Calu3 (cell line): ENCODE measurements at regions not wholly inside any gene's neighbourhood (a gene's known extent, or its start where the extent isn't known, plus 50 kb on each side); places are given as distances from the start of the nearest gene placed in this dataset.

Source experiments
- BruUV-seq: library from RNA; stranded (reverse); fragments of 400-500 nt; replicated peaks from 2 replicates; lab custom pipeline; 2021; lab: Mats Ljungman, UMichigan
- CTCF ChIA-PET: fragments of 300-600 bp; sonication (Branson Sonifier 250); formaldehyde crosslinking; loops from one replicate; lab custom pipeline; 2022; ENCODE audit warnings: antibody characterized with exemption; lab: Charles Lee
- DNase-seq: peaks from one replicate; pipeline ENCODE4 v3.0.0; 2022
- H3K27ac Mint-ChIP-seq: one replicate; pipeline ENCODE4 v1.8.0; 2022; ENCODE audit warnings: mixed read lengths; ENCODE audit not compliant: unreplicated experiment
- H3K27me3 Mint-ChIP-seq: one replicate; pipeline ENCODE4 v1.8.0; 2022; ENCODE audit warnings: mixed read lengths; ENCODE audit not compliant: unreplicated experiment
- H3K36me3 Mint-ChIP-seq: one replicate; pipeline ENCODE4 v1.8.0; 2022; ENCODE audit warnings: mild to moderate bottlenecking, moderate library complexity, mixed read lengths; ENCODE audit not compliant: insufficient read depth, unreplicated experiment
- H3K4me1 Mint-ChIP-seq: one replicate; pipeline ENCODE4 v1.8.0; 2022; ENCODE audit warnings: mild to moderate bottlenecking, low read depth, mixed read lengths; ENCODE audit not compliant: unreplicated experiment
- H3K4me3 Mint-ChIP-seq: one replicate; pipeline ENCODE4 v1.8.0; 2022; ENCODE audit warnings: mild to moderate bottlenecking, low read depth, moderate library complexity, mixed read lengths; ENCODE audit not compliant: unreplicated experiment
- H3K9me3 Mint-ChIP-seq: one replicate; pipeline ENCODE4 v1.8.0; 2022; ENCODE audit warnings: low read depth, mixed read lengths; ENCODE audit not compliant: unreplicated experiment
- CTCF ChIP-seq: fragments of 200-600 bp; IDR thresholded peaks from one replicate; pipeline ENCODE4 v1.8.0; 2022; ENCODE audit warnings: antibody characterized with exemption; ENCODE audit not compliant: unreplicated experiment
- intact Hi-C: fragments of 100-400 bp; cut with micrococcal nuclease; formaldehyde crosslinking; loops from one replicate; pipeline ENCODE4 v1.10.0; 2022; ENCODE audit not compliant: unreplicated experiment

- Mint-ChIP-seq H3K27me3 (no peaks in the 10 kb centered on the region), H3K27ac (no peak overlapping the region), H3K4me3 (no peak overlapping the region), H3K9me3 (no peaks in the 10 kb centered on the region), H3K36me3 (peaks cover 20% of the 10 kb centered on the region), H3K4me1 (peaks cover 59% of the 10 kb centered on the region)
- DNase-seq, result no peak
- no TSS peak for BruUV-seq
- CTCF ChIA-PET, result no interaction called here
- intact Hi-C loops, result no loop called here
- TF ChIP-seq CTCF, result no peak
Observed at GRCh38 chr3:43177085-43177484, 71.2 kb upstream of the POMGNT2 start.

DNA sequence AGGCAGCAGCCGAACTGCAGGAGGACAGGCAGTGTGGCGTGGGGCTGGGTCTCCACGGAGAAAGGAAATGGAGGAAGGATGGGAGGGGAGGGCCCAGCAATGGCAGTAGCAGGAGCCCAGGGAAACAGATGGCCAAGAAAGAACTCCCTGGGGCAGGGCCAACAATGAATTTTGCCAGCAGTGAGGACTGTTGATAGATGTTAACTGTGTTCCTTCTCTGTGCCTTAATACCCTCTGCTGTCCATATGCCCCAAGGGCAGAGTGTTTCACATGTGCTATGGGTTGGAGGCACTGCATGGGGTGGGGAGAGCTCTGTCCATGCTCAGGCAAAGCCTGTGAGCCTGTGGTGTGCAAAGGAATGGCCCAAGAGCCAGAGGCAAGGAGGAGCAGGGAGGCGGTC, 70.8 kb upstream of the POMGNT2 start:
- no peak for TF ChIP-seq CTCF
- CTCF ChIA-PET, result no interaction called here
- H3K9me3 Mint-ChIP-seq, result no peaks in the 10 kb centered on the region
- H3K27ac Mint-ChIP-seq, result no peak overlapping the region
- no peak overlapping the region for H3K4me3 Mint-ChIP-seq
- peaks cover 56% of the 10 kb centered on the region for H3K4me1 Mint-ChIP-seq
- no TSS peak for BruUV-seq
- H3K36me3 Mint-ChIP-seq, result peaks cover 20% of the 10 kb centered on the region
- intact Hi-C loops, result no loop called here
- H3K27me3 Mint-ChIP-seq, result no peaks in the 10 kb centered on the region
- DNase-seq, result no peak

DNA sequence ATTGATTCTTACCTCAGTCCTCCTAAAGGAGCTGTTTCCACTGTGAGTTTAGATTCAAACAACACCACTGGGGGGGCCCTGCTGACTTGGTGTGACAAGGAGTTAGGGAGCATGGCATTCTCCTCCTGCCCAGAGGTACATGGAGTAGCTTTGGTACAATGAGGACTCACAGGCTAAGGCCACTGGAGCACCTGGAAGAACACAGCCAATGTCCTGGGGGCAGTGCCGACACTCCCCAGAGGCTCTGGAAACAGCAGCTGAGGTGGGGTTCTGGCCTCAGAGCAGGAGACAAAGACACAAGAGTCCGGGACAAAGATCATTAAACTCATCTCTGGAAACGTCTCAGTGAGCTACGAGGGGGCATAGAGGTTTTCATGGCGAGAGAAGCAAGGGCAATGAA, 69.7 kb upstream of the POMGNT2 start:
- BruUV-seq, result no TSS peak
- no peaks in the 10 kb centered on the region for H3K27me3 Mint-ChIP-seq

GRCh38 chr3:43173949-43174348, 68.1 kb upstream of the POMGNT2 start:
- no peaks in the 10 kb centered on the region for H3K27me3 Mint-ChIP-seq
- DNase-seq, result no peak
- H3K4me1 Mint-ChIP-seq, result peaks cover 29% of the 10 kb centered on the region
- TF ChIP-seq CTCF, result no peak
- no TSS peak for BruUV-seq
- no peaks in the 10 kb centered on the region for H3K9me3 Mint-ChIP-seq
- H3K27ac Mint-ChIP-seq, result no peak overlapping the region
- intact Hi-C loops, result no loop called here
- H3K36me3 Mint-ChIP-seq, result peaks cover 8% of the 10 kb centered on the region
- no peak overlapping the region for H3K4me3 Mint-ChIP-seq
- CTCF ChIA-PET, result no interaction called here

More for the DNA sequence above, 69.7 kb upstream of the POMGNT2 start:
- no peak overlapping the region for H3K27ac Mint-ChIP-seq
- H3K36me3 Mint-ChIP-seq, result peaks cover 14% of the 10 kb centered on the region
- no peak for TF ChIP-seq CTCF
- H3K9me3 Mint-ChIP-seq, result no peaks in the 10 kb centered on the region
- intact Hi-C loops, result no loop called here
- no peak overlapping the region for H3K4me3 Mint-ChIP-seq
- peaks cover 45% of the 10 kb centered on the region for H3K4me1 Mint-ChIP-seq
- CTCF ChIA-PET, result no interaction called here
- no peak for DNase-seq
